Fibroblast of lung (primary cell): ENCODE measurements at regions not wholly inside any gene's neighbourhood (a gene's known extent, or its start where the extent isn't known, plus 50 kb on each side); places are given as distances from the start of the nearest gene placed in this dataset.

ENCODE experiments used
- DNase-seq, 2 donors: peaks; one replicate each; pipeline versions ENCODE4 v3.0.0 to v3.0.0-alpha.2; 2010; ENCODE audit warnings: low read depth in 2 of 2
- H2AFZ ChIP-seq: 2 replicates; pipeline ENCODE4 v1.5.1; 2012; ENCODE audit warnings: low read length, control low read depth, inconsistent platforms
- H3K27ac ChIP-seq: 2 replicates; pipeline ENCODE4 v1.5.1; 2011; ENCODE audit warnings: low read length, control low read depth; ENCODE audit not compliant: insufficient read depth
- H3K27me3 ChIP-seq: 2 replicates; pipeline ENCODE4 v1.5.1; 2011; ENCODE audit warnings: mild to moderate bottlenecking, low read length; ENCODE audit not compliant: control insufficient read depth, insufficient read depth
- H3K36me3 ChIP-seq: 2 replicates; pipeline ENCODE4 v1.5.1; 2011; ENCODE audit warnings: low read length; ENCODE audit not compliant: control insufficient read depth, insufficient read depth
- H3K4me1 ChIP-seq: 2 replicates; pipeline ENCODE4 v1.5.1; 2011; ENCODE audit warnings: low read length; ENCODE audit not compliant: control insufficient read depth, insufficient read depth; ENCODE audit errors: extremely low read depth
- H3K4me2 ChIP-seq: 2 replicates; pipeline ENCODE4 v1.5.1; 2011; ENCODE audit warnings: low read length, control low read depth; ENCODE audit not compliant: insufficient read depth; ENCODE audit errors: extremely low read depth
- H3K4me3 ChIP-seq, 4 experiments: fragments of 200-600 bp in 1 of 4; sonication (generic) in 1 of 4; replicated peaks in 1 of 4; 2 replicates each; pipeline ENCODE4 v1.5.1; 2011 to 2016; ENCODE audit warnings: low read length in 4 of 4, low read depth in 3 of 4, mild to moderate bottlenecking in 3 of 4, control low read depth in 2 of 4, inconsistent platforms in 1 of 4, mixed read lengths in 1 of 4; ENCODE audit not compliant: insufficient read depth in 1 of 4; ENCODE audit errors: control extremely low read depth in 1 of 4
- H3K79me2 ChIP-seq: 2 replicates; pipeline ENCODE4 v1.5.1; 2012; ENCODE audit warnings: mild to moderate bottlenecking, low read length, inconsistent platforms; ENCODE audit not compliant: control insufficient read depth, insufficient read depth
- H3K9ac ChIP-seq: 2 replicates; pipeline ENCODE4 v1.5.1; 2011; ENCODE audit warnings: mild to moderate bottlenecking, low read length, control low read depth; ENCODE audit not compliant: insufficient read depth
- H3K9me3 ChIP-seq: 2 replicates; pipeline ENCODE4 v1.5.1; 2012; ENCODE audit warnings: low read depth, low read length; ENCODE audit not compliant: control insufficient read depth, insufficient read depth
- H4K20me1 ChIP-seq: 2 replicates; pipeline ENCODE4 v1.5.1; 2011; ENCODE audit warnings: low read length; ENCODE audit not compliant: control insufficient read depth, insufficient read depth; ENCODE audit errors: extremely low read depth
- EZH2 ChIP-seq: IDR thresholded peaks from 2 replicates; pipeline ENCODE4 v1.5.1; 2012; ENCODE audit warnings: low read length, control low read depth, mild to moderate bottlenecking; ENCODE audit errors: missing control alignments
- TF ChIP-seq, protein P1 (sequence below), 2 donors: IDR thresholded peaks in 1 of 2; conservative IDR thresholded peaks in 1 of 2; 1 replicate in 1 of 2; 2 replicates in 1 of 2; pipeline ENCODE4 v1.5.1; 2011 to 2012; ENCODE audit warnings: low read length in 2 of 2, control low read depth in 1 of 2, inconsistent platforms in 1 of 2, low read depth in 1 of 2, mild to moderate bottlenecking in 1 of 2

DNA sequence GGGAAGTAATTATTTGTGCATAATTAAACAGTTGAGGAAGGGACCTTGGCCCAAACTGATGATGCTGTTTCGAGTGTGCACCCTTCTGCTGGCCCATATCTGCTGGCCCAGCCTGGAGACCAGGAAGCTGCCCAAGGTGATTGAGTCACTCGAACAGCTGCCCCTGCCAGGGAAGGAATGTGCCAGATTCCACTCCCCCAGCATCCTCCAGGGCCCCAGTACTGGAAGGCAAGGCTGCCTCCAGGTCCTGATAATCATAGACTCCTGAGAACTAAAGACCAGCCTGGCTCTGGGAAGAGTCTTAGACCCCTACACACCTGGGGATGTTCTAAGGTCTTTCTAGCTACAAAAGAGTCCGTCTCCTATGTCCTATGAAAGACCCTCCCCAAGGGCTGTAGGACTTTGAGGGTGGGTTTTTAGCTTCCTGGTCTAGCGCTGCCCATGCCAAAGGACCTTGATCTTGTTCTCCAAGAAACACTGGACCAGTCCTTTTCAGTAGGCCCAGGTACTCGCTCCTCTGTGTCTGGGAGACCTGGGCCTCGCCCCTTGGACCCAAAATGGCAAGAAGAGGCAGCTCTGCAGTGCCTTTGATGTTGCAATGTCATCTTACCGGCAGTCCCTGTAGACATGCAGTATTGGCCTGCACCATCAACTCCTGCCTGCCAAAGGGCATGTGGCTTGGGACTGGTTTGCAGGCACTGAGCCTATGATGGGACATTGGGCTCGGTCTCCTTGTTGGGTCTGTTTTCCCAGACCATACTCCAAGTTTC lies 103.2 kb upstream of the GPR26 start:
- no peak overlapping the region for H2AFZ ChIP-seq

DNA sequence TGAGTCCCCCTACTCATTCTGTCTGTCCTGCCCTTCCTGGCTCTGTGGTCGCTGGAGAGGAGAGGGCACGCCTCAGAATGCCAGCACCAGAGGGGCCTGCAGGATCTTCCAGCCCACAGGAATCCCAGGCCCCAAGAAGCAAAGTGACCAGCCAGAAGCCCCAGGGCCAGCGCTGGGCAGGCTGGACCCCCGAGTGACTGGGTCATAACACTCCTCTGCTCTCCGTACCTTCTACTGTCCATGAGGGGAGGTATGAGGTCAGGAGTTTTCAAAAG lies 102.6 kb upstream of the GPR26 start:
- H3K9ac ChIP-seq = no peak overlapping the region
- no peak overlapping the region for H2AFZ ChIP-seq
- no peaks in the 10 kb centered on the region for H3K27me3 ChIP-seq
- no peak overlapping the region for H3K27ac ChIP-seq
- no peaks in the 10 kb centered on the region for H3K36me3 ChIP-seq
- no peaks in the 10 kb centered on the region for H3K9me3 ChIP-seq
- H4K20me1 ChIP-seq = no peaks in the 10 kb centered on the region
- H3K4me3 ChIP-seq = no peak overlapping the region
- no peak overlapping the region for H3K4me2 ChIP-seq
- H3K4me1 ChIP-seq = no peaks in the 10 kb centered on the region
- no peak for DNase-seq
- no peaks in the 10 kb centered on the region for H3K79me2 ChIP-seq
- TF ChIP-seq, protein P1, sequence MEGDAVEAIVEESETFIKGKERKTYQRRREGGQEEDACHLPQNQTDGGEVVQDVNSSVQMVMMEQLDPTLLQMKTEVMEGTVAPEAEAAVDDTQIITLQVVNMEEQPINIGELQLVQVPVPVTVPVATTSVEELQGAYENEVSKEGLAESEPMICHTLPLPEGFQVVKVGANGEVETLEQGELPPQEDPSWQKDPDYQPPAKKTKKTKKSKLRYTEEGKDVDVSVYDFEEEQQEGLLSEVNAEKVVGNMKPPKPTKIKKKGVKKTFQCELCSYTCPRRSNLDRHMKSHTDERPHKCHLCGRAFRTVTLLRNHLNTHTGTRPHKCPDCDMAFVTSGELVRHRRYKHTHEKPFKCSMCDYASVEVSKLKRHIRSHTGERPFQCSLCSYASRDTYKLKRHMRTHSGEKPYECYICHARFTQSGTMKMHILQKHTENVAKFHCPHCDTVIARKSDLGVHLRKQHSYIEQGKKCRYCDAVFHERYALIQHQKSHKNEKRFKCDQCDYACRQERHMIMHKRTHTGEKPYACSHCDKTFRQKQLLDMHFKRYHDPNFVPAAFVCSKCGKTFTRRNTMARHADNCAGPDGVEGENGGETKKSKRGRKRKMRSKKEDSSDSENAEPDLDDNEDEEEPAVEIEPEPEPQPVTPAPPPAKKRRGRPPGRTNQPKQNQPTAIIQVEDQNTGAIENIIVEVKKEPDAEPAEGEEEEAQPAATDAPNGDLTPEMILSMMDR (conservative IDR thresholded peaks at IDR 0.05 in 1 of 2, IDR thresholded peaks at IDR 0.05 in 1 of 2; ENCODE audit: low read depth in 1 of 2, low read length in 2 of 2) = no peak

More for the DNA sequence above, 103.2 kb upstream of the GPR26 start:
- Histone ChIP-seq H3K27ac (no peak overlapping the region), H3K27me3 (no peaks in the 10 kb centered on the region), H3K79me2 (no peaks in the 10 kb centered on the region), H3K4me2 (no peak overlapping the region), H3K4me3 (no peak overlapping the region), H4K20me1 (no peaks in the 10 kb centered on the region), H3K9me3 (no peaks in the 10 kb centered on the region), H3K4me1 (no peaks in the 10 kb centered on the region), H3K36me3 (no peaks in the 10 kb centered on the region), H3K9ac (no peak overlapping the region)
- no peak for TF ChIP-seq EZH2
- TF ChIP-seq, protein P1 (conservative IDR thresholded peaks at IDR 0.05 in 1 of 2, IDR thresholded peaks at IDR 0.05 in 1 of 2; ENCODE audit: low read depth in 1 of 2, low read length in 2 of 2) = no peak
- no peak for DNase-seq

DNA sequence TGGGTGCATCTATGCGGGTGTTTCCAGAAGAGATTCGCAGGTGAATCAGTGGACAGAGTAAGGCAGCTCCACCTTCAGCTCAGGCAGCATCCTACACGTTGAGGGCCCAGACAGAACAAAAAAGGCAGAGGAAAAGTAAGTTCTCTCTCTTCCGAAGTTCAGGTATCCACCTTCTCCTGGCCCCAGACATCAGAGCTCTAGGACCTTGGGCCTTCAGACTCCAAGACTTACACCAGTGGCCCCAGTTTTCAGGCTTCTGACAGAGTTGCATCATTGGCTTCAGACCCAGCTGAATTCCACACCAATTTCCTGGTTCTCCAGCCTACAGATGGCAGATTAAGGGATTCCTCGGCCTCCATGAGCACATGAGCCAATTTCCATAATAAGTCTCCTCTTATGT lies 102.2 kb upstream of the GPR26 start:
- Histone ChIP-seq H3K4me2 (no peak overlapping the region), H2AFZ (no peak overlapping the region), H3K9me3 (no peaks in the 10 kb centered on the region), H3K4me3 (no peak overlapping the region), H3K27me3 (no peaks in the 10 kb centered on the region), H3K4me1 (no peaks in the 10 kb centered on the region), H4K20me1 (no peaks in the 10 kb centered on the region), H3K27ac (no peak overlapping the region), H3K9ac (no peak overlapping the region), H3K36me3 (no peaks in the 10 kb centered on the region), H3K79me2 (no peaks in the 10 kb centered on the region)
- no peak for DNase-seq
- TF ChIP-seq EZH2 = no peak
- TF ChIP-seq, protein P1 (conservative IDR thresholded peaks at IDR 0.05 in 1 of 2, IDR thresholded peaks at IDR 0.05 in 1 of 2; ENCODE audit: low read depth in 1 of 2, low read length in 2 of 2) = no peak
